ENCODE measurements at regions not wholly inside any gene's neighbourhood (a gene's known extent, or its start where the extent isn't known, plus 50 kb on each side); places are given as distances from the start of the nearest gene placed in this dataset.
"Not testable (repeated sequence)": the region's sequence is repeated elsewhere in the genome, so short reads cannot be mapped to it uniquely, and the experiment has no call there.

DNA sequence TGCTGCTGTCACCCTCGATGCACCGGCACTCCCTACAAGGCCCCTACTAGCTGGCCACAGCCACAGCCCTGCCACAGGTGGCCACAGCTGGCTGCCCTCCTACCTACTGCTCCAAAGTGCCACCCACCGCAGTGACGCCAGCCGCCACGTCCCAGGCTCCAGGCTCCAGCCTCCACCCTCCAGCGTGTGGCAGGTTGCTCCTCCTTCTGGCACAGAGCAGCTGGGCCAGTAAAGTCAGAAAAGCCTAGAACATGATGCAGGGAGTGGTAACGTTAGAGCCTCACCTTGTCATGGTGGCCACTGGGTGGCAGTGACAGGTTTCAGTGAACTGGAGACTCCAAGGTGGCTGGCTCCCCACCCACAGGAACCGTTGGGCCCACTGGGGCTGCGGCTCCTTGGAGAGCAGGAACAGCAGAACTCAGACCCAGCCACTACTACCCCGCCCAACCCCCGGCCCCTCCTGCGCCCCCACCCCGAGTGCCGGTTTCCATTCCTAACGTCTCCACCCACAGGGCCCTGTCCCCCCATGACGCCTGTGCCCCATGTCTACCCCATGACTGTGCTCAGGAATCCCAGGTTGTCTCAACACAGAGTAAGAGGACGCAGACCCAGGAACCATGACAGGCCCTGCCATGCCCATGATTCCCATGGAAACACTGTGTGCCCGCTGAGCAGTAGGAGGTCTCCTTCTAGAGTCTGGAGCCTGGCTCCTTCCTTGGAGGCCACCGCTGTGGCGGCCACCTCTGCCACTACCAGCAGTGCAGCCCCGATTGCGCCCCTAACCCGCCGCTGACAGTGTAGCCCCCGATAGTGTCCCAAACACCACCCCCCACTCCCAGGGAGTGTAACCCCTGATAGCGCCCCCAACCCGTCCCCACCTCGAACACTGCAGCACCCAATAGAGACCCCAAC lies 52.3 kb upstream of the ZNF33B start:
- DNase-seq, result no peak

DNA sequence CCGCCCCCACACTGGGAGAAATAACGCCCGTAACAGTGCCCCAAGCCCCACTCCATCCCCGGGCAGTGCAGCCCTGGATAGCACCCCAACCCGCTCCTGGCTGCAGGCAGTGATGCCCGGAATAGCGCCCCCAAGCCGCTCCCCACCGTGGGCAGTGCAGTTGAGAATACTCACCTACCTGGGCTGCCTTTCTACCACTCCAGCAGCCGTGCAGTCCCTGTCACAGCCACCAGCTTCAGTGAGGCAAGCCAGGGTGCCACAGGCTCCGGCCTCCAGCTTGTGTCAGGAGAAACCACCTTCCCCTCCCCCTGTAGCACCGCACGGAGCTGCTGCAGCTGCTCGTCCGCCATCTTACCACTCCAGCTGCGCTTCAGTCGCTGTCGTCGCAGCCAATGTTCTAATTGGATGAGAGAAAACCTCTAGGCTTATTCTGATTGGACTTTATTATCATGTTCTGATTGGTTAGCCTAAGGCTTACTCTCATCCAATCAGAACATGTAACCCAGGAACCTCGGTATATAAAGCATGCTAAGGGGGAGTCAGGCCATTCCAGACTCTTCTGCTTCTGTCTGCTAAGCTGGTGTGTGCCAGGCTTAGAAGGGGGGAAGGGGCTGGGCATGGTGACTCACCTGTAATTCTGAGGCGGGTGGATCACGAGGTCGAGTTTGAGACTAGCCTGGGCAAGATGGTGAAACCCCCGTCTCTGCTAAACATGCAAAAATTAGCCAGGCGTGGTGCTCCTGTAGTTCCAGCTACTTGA lies 53.2 kb upstream of the ZNF33B start:
- DNase-seq, result no peak

DNA sequence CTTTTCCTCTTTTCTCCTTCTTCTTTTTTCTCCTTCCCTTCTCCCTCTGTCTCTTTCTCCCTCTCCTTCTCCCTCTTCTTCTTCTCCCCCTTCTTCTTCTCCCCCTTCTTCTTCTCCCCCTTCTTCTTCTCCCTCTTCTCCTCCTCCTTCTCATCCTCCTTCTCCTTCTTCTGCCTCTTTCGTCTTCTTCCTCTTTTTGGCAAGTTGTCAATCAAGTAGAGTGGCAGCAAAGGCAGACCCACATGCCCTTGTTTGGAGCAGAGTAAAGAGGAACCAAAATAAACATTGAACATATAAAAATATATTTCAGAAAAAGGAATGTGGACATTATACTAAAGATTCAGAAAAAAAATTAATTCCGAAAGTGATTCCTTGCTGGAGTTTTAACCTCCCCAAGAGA lies 59.6 kb upstream of the ZNF33B start:
- DNase-seq, result no peak

DNA sequence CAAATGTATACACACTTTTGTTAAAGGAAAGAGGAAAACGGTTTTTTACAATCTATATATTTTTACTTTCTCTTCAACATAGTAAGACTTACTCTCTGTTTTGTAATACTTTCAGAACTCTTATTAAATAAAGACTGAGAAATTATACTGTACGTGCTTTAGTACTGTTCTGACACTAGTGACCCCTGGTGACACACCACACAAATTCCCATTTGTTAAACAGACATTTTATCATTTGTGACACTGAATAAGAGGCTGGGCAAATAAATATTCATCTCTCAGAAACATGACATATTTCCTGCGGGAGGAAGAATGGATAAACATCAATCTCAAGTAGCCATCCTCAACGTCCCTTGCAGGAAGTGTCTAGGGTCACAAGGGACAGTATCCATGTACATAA lies 68.9 kb upstream of the ZNF33B start:
- no peak for DNase-seq

DNA sequence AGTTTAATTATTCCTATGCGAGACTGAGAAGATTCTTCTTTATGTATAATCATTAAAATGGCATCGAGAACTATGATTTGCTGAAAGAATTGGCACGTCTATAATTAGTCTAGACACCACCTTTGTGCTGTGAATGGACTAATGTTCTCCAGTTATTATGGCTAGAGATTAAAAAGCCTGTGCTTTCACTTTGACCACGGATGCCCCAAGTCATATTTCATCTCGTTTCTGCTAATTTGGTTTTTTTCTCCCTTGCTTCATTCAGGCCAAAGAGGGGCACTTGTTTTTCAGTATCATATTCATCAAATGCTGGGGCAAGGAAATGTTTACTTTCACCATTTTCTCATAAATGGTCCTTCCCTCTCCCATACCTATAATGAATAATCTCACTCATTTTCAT lies 63.3 kb upstream of the BMS1 start:
- DNase-seq, result not testable (repeated sequence)

DNA sequence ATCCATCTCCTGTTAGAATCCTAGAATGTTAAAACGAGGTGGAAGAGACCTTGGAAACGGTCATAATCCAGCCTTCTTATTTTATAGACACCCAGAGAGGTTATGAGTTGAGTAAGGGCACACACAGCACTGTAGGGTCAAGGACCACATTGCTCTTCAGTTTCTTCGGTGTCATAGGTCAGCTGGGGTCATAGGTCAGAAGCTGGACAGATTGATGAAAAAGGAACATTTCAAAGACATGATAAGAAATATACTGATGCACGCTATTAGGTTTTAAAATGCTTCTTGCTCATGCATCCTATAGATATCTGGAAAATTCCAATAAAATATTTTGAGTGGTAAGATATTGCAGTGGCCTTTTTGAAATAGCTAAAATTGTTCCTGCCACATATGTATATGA lies 60.0 kb upstream of the BMS1 start:
- no peak for DNase-seq

DNA sequence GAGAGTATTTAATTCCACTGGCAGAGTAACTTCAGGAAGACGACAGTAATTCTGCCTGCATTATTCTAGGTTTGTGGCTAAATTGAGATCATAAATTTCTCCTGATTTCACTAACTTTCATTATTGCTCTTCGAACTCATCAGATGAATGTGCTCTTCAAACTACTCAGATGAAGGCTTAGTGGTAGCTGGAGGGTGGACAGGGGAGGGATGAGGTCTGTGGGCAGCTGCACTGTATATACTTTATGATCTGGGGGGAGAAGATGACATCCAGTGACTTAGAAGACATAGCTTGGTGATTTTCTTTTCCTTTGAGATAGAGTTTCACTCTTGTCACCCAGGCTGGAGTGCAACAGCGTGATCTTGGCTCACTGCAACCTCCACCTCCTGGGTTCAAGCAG lies 59.0 kb upstream of the BMS1 start:
- peak; percentile 22 for DNase-seq

DNA sequence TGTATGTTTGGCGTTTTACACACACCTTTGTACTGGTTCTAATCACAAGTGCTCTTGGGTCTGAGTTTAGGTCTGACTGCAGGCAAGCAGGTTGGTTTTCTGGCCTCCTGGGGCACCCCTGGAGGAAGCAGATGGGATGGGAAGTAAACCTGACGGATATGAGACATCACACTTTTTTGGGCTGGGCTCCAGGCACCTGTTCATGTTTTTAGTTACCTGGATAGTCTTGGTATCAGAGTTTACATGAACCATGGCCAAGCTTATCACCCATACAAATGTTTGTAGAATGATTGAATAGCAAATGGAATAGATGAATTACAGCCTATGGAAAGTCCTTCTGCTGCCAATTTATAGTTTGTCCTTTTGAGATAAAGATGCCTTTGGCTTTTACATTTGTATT lies 57.9 kb upstream of the BMS1 start:
- not testable (repeated sequence) for DNase-seq

DNA sequence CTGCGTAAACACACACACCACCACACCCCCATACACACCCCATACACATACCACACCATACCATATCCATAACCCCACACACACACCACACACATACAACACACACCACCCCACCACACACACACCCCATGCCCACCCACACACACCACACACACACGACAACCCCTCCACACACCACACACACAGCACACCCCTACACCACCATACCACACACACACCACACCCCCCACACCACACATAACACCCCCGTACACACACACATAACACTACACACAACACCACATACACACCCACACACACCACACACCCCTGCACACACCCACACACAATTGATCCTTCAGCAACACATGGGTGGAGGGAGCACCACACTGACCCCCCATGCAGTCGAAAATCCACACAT lies 50.3 kb upstream of the BMS1 start:
- no peak for DNase-seq

Measured in activated CD4-positive, alpha-beta T cell treated with anti-CD3 and anti-CD28 coated beads, Interleukin-10, Interleukin-2, amounts not matched to agents 100 ng/mL and 50 ng/mL, durations not matched to agents 16 hours and 8 hours (primary cell).